Left lobe of liver (tissue), 2 donors: ENCODE measurements at regions not wholly inside any gene's neighbourhood (a gene's known extent, or its start where the extent isn't known, plus 50 kb on each side); places are given as distances from the start of the nearest gene placed in this dataset.

Experiments
- ATAC-seq: fragments of 200-7000 bp; cut with Tn5 transposase; one replicate; pipeline ENCODE4 v1.9.1; 2020; ENCODE audit warnings: mild to moderate bottlenecking, moderate library complexity
- DNase-seq: peaks from one replicate; pipeline ENCODE4 v3.0.0-alpha.2; 2020; ENCODE audit warnings: low spot score
- donor health status: DM: no; HTN: no; CAD: no; lungs with moderate emphysema.
- donor health status: DM: no; HTN: yes; CAD: no.

GRCh38 chr10:111131168-111131799, 54.5 kb downstream of the ADRA2A start:
- DNase-seq (no peak), ATAC-seq (peak; percentile 80)

GRCh38 chr10:111137007-111137406, 60.2 kb downstream of the ADRA2A start:
- ATAC-seq (no peak), DNase-seq (no peak)

DNA sequence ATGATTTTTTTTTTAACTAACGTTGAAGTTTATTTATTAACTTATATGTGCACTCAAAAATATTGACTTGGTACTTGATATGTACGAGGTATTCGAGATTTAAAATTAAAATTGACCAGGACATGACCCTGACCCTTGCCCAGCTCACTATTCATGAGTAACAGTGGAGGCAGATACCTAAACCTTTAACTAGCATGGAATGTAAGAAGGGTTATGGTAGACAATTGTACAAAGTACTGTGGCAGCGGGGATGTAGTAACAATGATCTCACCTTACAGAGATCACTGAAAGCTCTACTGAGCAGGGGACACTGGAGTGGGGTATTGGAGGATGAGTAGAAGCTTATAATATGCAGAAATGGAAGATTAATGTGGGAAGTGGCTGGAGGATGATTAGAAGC, 60.8 kb downstream of the ADRA2A start:
- no peak for DNase-seq

GRCh38 chr10:111138544-111138943, 61.7 kb downstream of the ADRA2A start:
- ATAC-seq = no peak
- no peak for DNase-seq

More for the DNA sequence above, 60.8 kb downstream of the ADRA2A start:
- ATAC-seq = peak; percentile 24

DNA sequence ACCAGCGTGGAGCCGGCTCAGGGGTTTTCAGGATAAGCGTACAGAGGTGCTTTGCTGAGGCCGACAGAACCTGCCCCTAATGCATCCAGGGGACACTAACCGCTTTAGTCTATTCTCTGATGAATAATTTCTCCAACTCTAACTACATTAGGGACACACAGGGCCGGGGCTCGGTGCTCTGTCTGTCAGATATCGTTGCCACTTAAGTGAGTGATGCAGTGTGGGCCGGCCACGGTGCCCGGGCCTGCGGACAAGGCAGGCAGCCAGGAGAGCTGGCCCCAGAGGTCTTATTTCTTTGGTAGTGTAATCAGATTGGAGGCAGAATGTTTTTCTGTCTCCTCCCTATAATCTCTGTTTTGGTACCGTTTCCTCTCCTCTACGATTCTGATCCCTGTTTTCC, 62.7 kb downstream of the ADRA2A start:
- ATAC-seq = no peak
- DNase-seq = no peak

DNA sequence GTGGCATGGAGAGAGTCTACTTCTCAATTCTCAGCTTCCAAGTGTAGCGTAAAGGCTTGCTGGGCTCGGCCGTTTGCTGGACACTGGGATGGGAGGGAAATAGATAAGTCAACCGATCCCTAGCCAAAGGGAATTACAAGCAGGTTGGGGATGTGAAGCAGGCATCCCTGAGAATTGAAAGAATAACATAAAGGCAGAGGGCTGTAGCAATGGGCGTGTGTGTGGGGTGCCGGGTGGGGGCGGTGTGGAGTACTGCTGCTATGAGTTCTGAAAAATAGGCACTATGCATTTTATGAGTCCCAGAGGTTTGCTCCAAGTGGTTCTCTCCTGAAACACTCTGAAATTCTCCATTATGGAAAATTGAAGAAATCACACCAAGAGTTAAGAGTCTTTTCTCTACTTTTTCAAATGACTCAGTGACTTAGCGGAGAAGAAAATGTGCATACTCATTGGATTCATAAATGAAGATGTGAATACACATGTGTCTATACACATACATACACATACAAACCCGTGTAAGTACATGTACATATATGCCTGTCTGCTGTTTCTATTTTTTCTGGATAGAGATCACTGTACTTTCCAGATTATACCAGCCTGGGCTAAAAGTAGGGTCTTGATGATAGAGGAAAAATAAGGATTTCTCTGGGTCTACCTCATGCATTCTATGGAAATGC, 65.4 kb downstream of the ADRA2A start:
- DNase-seq (no peak), ATAC-seq (no peak)

DNA sequence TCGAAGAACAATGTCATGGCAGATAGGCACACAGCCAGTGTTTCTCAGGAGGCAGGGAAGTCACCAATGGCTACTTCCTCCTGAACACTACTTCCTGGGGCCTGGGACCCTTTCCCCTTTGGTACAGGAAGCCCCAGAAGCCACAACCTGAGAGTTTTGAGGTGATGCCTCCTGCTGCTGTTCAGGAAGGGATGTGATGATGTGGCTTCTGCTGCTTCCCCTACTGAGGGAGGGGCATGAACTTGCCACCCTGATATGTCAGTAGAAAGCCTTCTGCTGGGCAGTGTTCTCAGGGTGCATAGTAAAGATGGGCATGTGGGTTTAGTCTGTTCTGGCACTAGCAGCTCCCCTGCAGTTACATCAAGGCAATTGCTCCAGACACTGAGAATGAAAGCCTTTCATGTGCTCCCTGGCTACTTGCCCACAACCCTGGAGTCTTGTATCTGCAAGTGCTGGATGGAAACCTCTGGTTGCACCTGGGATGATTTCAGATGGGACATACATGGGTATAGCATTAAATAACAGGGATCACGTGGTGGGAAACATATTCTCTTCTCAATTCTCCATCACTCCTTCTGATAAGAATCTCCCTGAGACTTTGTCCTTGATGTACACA, 69.3 kb downstream of the ADRA2A start:
- ATAC-seq (no peak), DNase-seq (no peak)

DNA sequence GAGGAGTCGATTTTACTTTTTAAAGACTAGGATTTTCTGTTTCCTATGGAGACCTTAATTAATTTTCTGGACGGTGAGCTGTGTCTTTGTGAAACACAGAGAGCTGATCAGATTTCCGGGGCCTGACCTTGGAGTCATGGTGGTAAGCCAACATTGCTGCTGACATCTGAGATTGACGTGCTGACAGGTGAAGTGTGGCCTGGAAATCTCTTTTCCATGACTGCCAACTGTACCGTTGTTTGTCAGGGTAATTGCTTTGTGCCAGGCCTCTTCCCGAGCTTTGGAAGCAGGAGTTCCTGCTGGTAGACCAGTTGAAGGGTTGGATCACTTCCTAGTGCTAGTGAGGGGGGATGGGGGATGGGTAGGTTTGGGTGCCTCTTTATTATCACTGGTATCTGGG, 71.2 kb downstream of the ADRA2A start:
- no peak for DNase-seq
- ATAC-seq = no peak

GRCh38 chr10:111148440-111148839, 71.6 kb downstream of the ADRA2A start:
- DNase-seq = no peak
- no peak for ATAC-seq

DNA sequence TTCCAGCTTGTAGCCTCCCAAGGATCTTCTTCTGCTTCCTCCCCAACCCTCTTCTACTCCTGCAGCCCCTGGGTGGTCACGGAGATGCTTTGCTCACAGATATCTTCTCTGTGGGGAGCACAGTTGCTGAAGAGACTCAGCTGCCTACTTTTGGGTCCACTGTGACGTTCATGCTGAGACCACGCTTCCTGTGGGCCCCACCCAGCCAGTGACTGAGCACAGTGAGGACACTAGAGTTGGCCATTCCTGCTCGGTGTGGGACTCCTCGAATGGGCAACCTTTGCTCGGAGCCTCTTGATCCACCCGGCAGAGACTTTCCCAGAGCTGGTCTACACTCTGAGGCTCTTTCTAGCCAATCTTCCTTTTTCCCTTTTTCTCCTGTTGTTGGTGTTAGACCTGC, 73.9 kb downstream of the ADRA2A start:
- no peak for ATAC-seq

DNA sequence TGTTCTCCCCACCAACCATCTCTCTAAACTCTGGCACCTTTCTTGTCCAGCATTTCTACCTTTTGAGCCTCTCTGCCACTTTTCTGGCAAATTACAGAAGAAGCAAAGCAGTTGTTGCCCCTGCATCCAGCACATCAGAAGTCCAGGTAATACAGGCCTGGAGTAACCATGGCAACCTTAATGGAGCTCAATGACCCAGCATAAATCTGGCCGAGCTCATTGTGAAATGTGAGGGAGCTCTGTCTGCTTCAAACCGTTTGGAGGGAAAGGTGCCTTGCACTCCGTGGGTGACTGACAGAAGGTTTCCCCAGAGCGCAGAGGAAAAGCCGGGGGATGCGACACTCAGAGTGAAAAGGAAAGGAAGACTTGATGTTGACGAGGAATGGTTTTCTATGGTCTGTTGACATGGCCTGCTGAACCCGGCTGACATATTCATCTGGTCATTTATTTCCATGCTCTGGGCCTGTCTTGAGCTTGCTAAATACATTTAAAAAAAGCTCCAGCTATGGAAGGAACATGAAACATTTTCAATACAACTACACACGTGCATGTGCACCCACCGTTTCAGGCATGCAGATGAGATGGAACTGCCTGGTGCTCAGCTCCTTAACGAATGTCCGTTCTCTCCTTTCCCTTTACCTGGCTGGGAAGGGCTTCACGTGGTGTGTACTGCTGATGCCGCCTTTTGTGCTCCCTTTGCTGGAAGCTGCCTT, 74.9 kb downstream of the ADRA2A start:
- DNase-seq (no peak), ATAC-seq (no peak)

More for the DNA sequence above, 73.9 kb downstream of the ADRA2A start:
- DNase-seq = no peak

GRCh38 chr10:111156754-111157153, 79.9 kb downstream of the ADRA2A start:
- ATAC-seq (no peak), DNase-seq (no peak)

- ATAC-seq = no peak
These were observed 81.8 kb downstream of the ADRA2A start for GRCh38 chr10:111158595-111158994.

GRCh38 chr10:111161109-111161874, 84.5 kb downstream of the ADRA2A start:
- no peak for ATAC-seq
- no peak for DNase-seq

More at GRCh38 chr10:111158595-111158994, 81.8 kb downstream of the ADRA2A start:
- DNase-seq = no peak

DNA sequence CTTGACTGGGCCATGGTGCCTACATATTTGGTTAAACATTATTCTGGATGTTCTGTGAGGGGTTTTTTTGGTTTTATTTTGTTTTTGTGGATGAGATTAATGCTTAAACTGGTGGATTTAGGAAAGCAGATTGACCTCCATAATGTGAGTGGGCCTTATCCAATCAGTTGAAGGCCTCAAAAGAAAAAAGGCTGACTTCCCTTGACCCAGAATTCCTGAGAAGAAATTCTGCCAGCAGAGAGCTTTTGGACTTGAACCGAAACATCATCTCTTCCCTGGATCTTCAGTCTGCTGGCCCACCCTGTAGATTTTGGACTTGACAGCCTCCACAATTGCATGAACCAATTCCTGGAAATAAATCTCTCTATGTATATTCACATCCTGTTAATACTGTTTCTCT, 94.4 kb downstream of the ADRA2A start:
- ATAC-seq = no peak

DNA sequence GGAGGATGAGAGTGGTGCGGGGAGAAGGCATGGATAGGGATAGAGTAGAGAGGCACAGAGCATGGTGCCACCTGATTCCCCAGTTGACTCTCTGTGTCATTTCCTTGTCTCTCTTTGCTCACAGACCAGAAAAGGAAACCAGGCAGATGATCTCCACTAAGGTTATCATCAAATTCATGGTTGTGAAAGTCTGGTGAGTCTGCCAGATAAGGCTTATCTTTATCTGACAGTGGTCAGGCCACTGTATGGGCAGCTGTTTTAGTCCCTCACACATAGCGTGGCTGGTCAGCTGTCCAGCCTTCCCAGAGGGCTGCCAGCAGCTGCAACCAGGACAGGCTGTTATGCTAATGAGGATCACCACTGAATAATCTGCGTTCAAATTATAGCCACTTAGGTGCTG, 99.0 kb downstream of the ADRA2A start:
- DNase-seq = no peak
- ATAC-seq = no peak

More for the DNA sequence above, 94.4 kb downstream of the ADRA2A start:
- no peak for DNase-seq

DNA sequence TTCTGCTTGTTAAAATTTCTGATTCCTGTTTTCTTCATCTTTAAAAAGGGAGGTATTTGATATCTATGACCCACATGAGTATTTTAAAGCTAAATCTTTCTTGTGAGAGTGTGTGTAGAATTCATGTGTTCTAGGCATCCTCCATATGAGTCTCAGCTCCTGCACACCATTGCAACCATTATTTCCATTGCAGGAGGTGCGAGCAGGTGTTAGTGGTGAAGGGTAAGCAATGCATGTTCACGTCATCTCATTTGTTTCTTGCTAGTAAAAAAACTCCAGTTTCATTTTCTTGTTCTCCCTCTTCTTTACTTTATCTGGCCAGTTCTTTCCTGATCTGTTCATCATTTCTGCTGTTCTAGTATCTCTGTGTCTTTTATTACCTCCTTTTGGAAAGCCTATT, 100.5 kb downstream of the ADRA2A start:
- DNase-seq (no peak), ATAC-seq (no peak)

GRCh38 chr10:111179514-111179913, 102.7 kb downstream of the ADRA2A start:
- DNase-seq = no peak
- no peak for ATAC-seq

- DNase-seq (no peak), ATAC-seq (no peak)
These were observed 109.5 kb downstream of the ADRA2A start for GRCh38 chr10:111186358-111186757.

GRCh38 chr10:111187096-111187495, 110.3 kb downstream of the ADRA2A start:
- no peak for DNase-seq
- ATAC-seq = no peak

DNA sequence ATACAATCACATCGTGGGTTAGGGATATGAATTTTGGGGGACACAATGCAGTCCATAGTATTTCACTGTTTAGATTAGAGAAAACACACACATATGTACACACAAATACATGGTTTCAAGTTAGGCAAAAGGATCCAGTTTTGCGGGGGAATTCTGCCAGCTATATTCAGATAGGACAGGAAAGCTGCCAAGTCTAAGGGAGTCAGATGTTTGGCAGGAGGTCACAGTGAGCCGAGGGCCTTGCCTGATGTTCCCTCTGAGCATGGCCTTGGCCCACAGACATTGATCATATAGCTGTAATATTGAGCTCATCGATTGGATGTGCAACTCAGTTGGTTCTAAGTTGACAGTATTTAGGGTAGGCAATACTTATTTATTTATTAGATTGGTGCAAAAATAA, 122.8 kb downstream of the ADRA2A start:
- no peak for ATAC-seq
- no peak for DNase-seq
